ENCODE measurements at regions not wholly inside any gene's neighbourhood (a gene's known extent, or its start where the extent isn't known, plus 50 kb on each side); places are given as distances from the start of the nearest gene placed in this dataset.

GRCh38 chr20:52251827-52252226 is 60.2 kb upstream of the ZFP64 start:
- no peaks in the 10 kb centered on the region for H3K4me1 ChIP-seq (ENCODE audit: insufficient read depth, low read length, poor library complexity, severe bottlenecking)
- no TSS peak for BruUV-seq (replicated peaks)
- intact Hi-C loops (cut with micrococcal nuclease; ENCODE audit: unreplicated experiment): no loop called here
- ChIA-PET CTCF (no interaction called here), POLR2A (ENCODE audit: low non-redundant PET) (interaction anchor here (0.6 kb wide), 1 partner anchor 62 kb away, joined by 3 read pairs; no protein-coding TSS in a partner anchor)
- TF ChIP-seq EZH2 (IDR thresholded peaks at IDR 0.05; ENCODE audit: borderline replicate concordance, low read depth, low read length, poor library complexity, severe bottlenecking) (no peak), CTCF (conservative IDR thresholded peaks at IDR 0.05; ENCODE audit: low read depth, low read length) (no peak)
- peaks cover 4% of the 10 kb centered on the region for H3K9me3 ChIP-seq (ENCODE audit: low read depth, low read length, poor library complexity, severe bottlenecking)
- DNase-seq (ENCODE audit: low spot score): no peak
- no peak overlapping the region for H3K4me3 ChIP-seq (ENCODE audit: low read depth, low read length, poor library complexity, severe bottlenecking)
- no peak overlapping the region for H3K27ac ChIP-seq (ENCODE audit: low read depth, low read length, poor library complexity, severe bottlenecking)
- H3K27me3 ChIP-seq (replicated peaks; ENCODE audit: insufficient read depth, low read depth, low read length, poor library complexity): no peaks in the 10 kb centered on the region
- H3K36me3 ChIP-seq (ENCODE audit: insufficient read depth, low read length, poor library complexity, severe bottlenecking): no peaks in the 10 kb centered on the region

DNA sequence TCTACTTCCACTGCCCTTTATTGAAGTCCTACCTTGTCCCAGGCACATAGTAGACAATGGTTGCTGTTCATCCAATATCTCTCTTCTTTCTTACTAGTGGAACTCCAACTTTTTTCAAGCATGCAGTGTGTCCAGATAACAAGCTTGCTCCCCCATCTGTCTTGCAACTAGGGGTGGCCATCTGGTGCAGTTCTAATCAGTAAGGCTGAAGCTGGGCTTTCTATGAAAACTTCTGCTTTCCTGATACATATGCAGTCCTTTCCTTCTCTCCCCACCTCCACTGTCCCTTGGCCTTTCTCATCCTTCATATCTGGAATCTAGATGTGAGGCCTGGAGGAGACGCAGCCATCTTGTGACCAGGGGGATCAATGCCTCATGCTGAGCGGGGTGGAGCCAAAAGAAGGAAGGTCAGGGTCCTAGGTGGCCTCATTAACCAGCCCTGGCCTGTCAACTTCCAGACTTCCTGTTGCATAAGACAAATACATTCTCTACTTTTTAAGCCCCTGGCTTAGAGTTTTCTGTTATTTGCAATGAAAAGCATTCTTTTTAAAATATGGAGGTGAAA is 59.6 kb upstream of the ZFP64 start:
- H3K4me1 ChIP-seq (ENCODE audit: insufficient read depth, low read length, poor library complexity, severe bottlenecking): no peaks in the 10 kb centered on the region
- ChIA-PET CTCF (no interaction called here), POLR2A (ENCODE audit: low non-redundant PET) (interaction anchor here (0.6 kb wide), 1 partner anchor 16 kb away, joined by 3 read pairs; no protein-coding TSS in a partner anchor)
- H3K4me3 ChIP-seq (ENCODE audit: low read depth, low read length, poor library complexity, severe bottlenecking): no peak overlapping the region
- TF ChIP-seq EZH2 (IDR thresholded peaks at IDR 0.05; ENCODE audit: borderline replicate concordance, low read depth, low read length, poor library complexity, severe bottlenecking): no peak
- BruUV-seq (replicated peaks): no TSS peak
- no peak for DNase-seq (ENCODE audit: low spot score)
- H3K27ac ChIP-seq (ENCODE audit: low read depth, low read length, poor library complexity, severe bottlenecking): no peak overlapping the region
- H3K36me3 ChIP-seq (ENCODE audit: insufficient read depth, low read length, poor library complexity, severe bottlenecking): no peaks in the 10 kb centered on the region
- H3K27me3 ChIP-seq (replicated peaks; ENCODE audit: insufficient read depth, low read depth, low read length, poor library complexity): no peaks in the 10 kb centered on the region
- intact Hi-C loops (cut with micrococcal nuclease; ENCODE audit: unreplicated experiment): no loop called here
- H3K9me3 ChIP-seq (ENCODE audit: low read depth, low read length, poor library complexity, severe bottlenecking): peaks cover 4% of the 10 kb centered on the region

DNA sequence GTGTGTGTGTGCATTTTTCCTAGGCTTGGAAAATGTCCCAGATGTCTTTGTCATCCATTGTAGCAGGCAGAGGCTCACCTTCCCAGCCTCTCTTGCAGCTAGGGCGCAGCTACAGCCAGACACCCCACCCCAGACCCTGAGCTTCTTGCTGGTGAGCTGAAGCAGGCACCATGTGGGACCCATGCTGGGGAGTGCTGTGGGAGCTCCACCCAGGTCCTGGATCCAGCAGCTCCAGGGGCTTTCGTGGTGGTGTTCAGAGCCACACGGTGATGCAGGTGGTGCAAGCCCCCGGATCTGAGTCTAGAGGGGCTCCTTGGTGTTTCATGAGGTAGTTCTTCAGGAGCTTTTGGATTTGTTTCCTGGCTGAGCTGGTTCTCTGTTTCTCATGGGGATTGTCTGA is 56.0 kb upstream of the ZFP64 start:
- Histone ChIP-seq H3K9me3 (ENCODE audit: low read depth, low read length, poor library complexity, severe bottlenecking) (no peaks in the 10 kb centered on the region), H3K27ac (ENCODE audit: low read depth, low read length, poor library complexity, severe bottlenecking) (no peak overlapping the region), H3K4me3 (ENCODE audit: low read depth, low read length, poor library complexity, severe bottlenecking) (no peak overlapping the region), H3K4me1 (ENCODE audit: insufficient read depth, low read length, poor library complexity, severe bottlenecking) (peaks cover 13% of the 10 kb centered on the region), H3K36me3 (ENCODE audit: insufficient read depth, low read length, poor library complexity, severe bottlenecking) (no peaks in the 10 kb centered on the region), H3K27me3 (replicated peaks; ENCODE audit: insufficient read depth, low read depth, low read length, poor library complexity) (no peaks in the 10 kb centered on the region)
- POLR2A ChIA-PET (ENCODE audit: low non-redundant PET): no interaction called here
- intact Hi-C loops (cut with micrococcal nuclease; ENCODE audit: unreplicated experiment): no loop called here
- TF ChIP-seq CTCF (conservative IDR thresholded peaks at IDR 0.05; ENCODE audit: low read depth, low read length): no peak
- TF ChIP-seq EZH2 (IDR thresholded peaks at IDR 0.05; ENCODE audit: borderline replicate concordance, low read depth, low read length, poor library complexity, severe bottlenecking): no peak
- no peak for DNase-seq (ENCODE audit: low spot score)
- CTCF ChIA-PET: no interaction called here
- BruUV-seq (replicated peaks): no TSS peak

DNA sequence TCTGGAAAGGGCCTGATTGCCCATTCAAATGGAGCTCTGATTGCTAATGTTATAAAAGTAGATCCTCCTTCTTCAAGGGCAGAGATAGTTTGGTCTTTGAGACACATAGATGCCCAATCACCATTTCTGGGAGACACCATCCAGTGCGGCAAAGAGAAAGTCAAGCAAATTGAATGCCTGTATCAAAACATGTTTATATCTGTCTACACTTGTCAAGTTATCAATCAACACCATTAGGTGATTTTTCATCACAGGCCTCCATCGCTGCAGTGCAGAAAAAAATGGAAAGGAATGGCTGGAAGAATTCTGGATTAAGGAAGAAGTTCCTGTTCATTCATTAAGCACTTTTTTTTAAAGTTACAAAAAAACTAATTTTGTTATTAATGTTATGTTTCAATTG is 54.8 kb upstream of the ZFP64 start:
- CTCF ChIA-PET: no interaction called here

More for the DNA sequence above, 54.8 kb upstream of the ZFP64 start:
- POLR2A ChIA-PET (ENCODE audit: low non-redundant PET): interaction anchor here (0.6 kb wide), 1 partner anchor 11 kb away, joined by 7 read pairs; no protein-coding TSS in a partner anchor
- DNase-seq (ENCODE audit: low spot score): no peak
- H3K9me3 ChIP-seq (ENCODE audit: low read depth, low read length, poor library complexity, severe bottlenecking): no peaks in the 10 kb centered on the region
- no peak overlapping the region for H3K4me3 ChIP-seq (ENCODE audit: low read depth, low read length, poor library complexity, severe bottlenecking)
- intact Hi-C loops (cut with micrococcal nuclease; ENCODE audit: unreplicated experiment): no loop called here
- TF ChIP-seq EZH2 (IDR thresholded peaks at IDR 0.05; ENCODE audit: borderline replicate concordance, low read depth, low read length, poor library complexity, severe bottlenecking) (no peak), CTCF (conservative IDR thresholded peaks at IDR 0.05; ENCODE audit: low read depth, low read length) (no peak)
- H3K36me3 ChIP-seq (ENCODE audit: insufficient read depth, low read length, poor library complexity, severe bottlenecking): no peaks in the 10 kb centered on the region
- no peaks in the 10 kb centered on the region for H3K27me3 ChIP-seq (replicated peaks; ENCODE audit: insufficient read depth, low read depth, low read length, poor library complexity)
- no peak overlapping the region for H3K27ac ChIP-seq (ENCODE audit: low read depth, low read length, poor library complexity, severe bottlenecking)
- H3K4me1 ChIP-seq (ENCODE audit: insufficient read depth, low read length, poor library complexity, severe bottlenecking): peaks cover 19% of the 10 kb centered on the region
- BruUV-seq (replicated peaks): no TSS peak
